HFFc6 (cell line): ENCODE measurements at regions not wholly inside any gene's neighbourhood (a gene's known extent, or its start where the extent isn't known, plus 50 kb on each side); places are given as distances from the start of the nearest gene placed in this dataset.

Source experiments
- DNase-seq: peaks from one replicate; pipeline ENCODE4 v3.0.0-alpha.2; 2018
- H3K27ac Mint-ChIP-seq: 2 replicates; pipeline ENCODE4 v1.8.0; 2020; ENCODE audit warnings: mild to moderate bottlenecking, mixed read lengths
- H3K27me3 Mint-ChIP-seq: 2 replicates; pipeline ENCODE4 v1.8.0; 2021; ENCODE audit warnings: mild to moderate bottlenecking, moderate library complexity, mixed read lengths; ENCODE audit not compliant: insufficient read depth
- H3K36me3 Mint-ChIP-seq: 2 replicates; pipeline ENCODE4 v1.8.0; 2021; ENCODE audit warnings: low read depth, mixed read lengths
- H3K4me1 Mint-ChIP-seq: 2 replicates; pipeline ENCODE4 v1.8.0; 2020; ENCODE audit warnings: low read depth, mixed read lengths
- H3K4me3 Mint-ChIP-seq: 2 replicates; pipeline ENCODE4 v1.8.0; 2020; ENCODE audit warnings: mild to moderate bottlenecking, moderate library complexity, mixed read lengths
- H3K9me3 Mint-ChIP-seq: 2 replicates; pipeline ENCODE4 v1.8.0; 2020; ENCODE audit warnings: mild to moderate bottlenecking, mixed read lengths
- TF ChIP-seq, protein P1 (sequence below): fragments of 200-600 bp; sonication (generic); IDR thresholded peaks from 2 replicates; pipeline ENCODE4 v1.5.0; 2021; ENCODE audit warnings: antibody characterized with exemption, mild to moderate bottlenecking

DNA sequence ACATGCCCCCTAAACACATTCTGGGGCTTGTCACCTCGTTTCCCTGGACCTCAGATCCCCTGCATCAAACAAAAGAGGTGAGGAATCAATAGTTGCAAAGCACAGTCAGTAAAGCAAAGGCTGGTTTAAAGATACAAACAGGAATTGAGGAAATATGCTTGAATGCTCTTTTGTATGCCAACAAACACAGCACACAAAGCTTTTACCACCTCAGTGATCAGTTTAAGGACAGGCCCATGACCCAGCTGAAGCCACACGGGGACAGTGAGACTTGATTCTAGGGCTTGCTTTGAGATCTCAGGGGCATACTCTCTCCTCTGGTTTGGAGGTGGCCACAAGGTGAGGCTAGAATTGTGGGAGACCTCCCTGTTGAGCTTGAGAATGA, 182.9 kb upstream of the CST7 start:
- Mint-ChIP-seq H3K9me3 (no peaks in the 10 kb centered on the region), H3K27ac (no peak overlapping the region), H3K27me3 (peaks cover 34% of the 10 kb centered on the region), H3K4me3 (no peak overlapping the region), H3K36me3 (no peaks in the 10 kb centered on the region), H3K4me1 (peaks cover 5% of the 10 kb centered on the region; the same call in 1 of the 2 replicates)
- no peak for DNase-seq
- TF ChIP-seq, protein P1, sequence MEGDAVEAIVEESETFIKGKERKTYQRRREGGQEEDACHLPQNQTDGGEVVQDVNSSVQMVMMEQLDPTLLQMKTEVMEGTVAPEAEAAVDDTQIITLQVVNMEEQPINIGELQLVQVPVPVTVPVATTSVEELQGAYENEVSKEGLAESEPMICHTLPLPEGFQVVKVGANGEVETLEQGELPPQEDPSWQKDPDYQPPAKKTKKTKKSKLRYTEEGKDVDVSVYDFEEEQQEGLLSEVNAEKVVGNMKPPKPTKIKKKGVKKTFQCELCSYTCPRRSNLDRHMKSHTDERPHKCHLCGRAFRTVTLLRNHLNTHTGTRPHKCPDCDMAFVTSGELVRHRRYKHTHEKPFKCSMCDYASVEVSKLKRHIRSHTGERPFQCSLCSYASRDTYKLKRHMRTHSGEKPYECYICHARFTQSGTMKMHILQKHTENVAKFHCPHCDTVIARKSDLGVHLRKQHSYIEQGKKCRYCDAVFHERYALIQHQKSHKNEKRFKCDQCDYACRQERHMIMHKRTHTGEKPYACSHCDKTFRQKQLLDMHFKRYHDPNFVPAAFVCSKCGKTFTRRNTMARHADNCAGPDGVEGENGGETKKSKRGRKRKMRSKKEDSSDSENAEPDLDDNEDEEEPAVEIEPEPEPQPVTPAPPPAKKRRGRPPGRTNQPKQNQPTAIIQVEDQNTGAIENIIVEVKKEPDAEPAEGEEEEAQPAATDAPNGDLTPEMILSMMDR: no peak

DNA sequence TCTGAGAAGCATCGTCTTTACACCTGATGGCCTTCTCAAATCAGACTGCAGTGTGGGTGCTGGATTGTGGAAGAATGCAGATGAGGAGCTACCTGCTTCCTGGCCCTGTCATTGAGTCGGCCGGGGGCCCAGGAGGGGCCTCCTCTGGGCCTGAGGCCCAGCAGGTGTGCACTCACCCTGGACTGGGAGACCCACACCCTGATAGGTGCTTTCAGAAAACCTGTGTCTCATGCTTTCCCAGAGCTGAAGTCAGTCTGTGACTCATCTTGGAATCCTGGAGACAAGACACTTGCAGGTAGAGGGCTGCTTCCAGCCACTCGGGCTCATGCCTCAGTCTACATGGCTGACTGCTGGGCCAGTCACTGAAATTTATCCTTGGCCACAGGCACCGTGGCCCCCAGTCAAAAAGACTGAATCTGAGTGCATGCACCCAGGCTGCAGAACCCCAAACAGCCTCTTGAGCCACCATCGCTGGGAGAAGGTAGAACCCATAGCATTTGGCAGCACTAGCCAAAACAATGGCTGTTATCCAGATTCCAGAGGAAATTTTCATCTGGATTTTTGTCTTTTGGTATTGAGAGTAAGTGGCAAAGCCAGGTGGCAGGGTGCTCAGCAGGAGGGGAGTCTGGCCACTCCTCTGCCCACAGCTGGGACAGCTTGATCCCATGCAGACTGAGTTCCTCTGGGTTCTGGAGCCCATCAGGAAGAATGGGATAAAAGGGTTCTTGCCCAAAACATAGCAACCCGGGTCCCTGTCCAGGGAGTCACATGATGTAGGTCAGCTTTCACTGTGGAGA, 182.0 kb upstream of the CST7 start:
- H3K27ac Mint-ChIP-seq: no peak overlapping the region
- no peaks in the 10 kb centered on the region for H3K9me3 Mint-ChIP-seq
- DNase-seq: no peak
- no peaks in the 10 kb centered on the region for H3K36me3 Mint-ChIP-seq
- peaks cover 30% of the 10 kb centered on the region for H3K27me3 Mint-ChIP-seq
- TF ChIP-seq, protein P1: no peak
- no peak overlapping the region for H3K4me3 Mint-ChIP-seq
- peaks cover 14% of the 10 kb centered on the region; the same call in 1 of the 2 replicates for H3K4me1 Mint-ChIP-seq

DNA sequence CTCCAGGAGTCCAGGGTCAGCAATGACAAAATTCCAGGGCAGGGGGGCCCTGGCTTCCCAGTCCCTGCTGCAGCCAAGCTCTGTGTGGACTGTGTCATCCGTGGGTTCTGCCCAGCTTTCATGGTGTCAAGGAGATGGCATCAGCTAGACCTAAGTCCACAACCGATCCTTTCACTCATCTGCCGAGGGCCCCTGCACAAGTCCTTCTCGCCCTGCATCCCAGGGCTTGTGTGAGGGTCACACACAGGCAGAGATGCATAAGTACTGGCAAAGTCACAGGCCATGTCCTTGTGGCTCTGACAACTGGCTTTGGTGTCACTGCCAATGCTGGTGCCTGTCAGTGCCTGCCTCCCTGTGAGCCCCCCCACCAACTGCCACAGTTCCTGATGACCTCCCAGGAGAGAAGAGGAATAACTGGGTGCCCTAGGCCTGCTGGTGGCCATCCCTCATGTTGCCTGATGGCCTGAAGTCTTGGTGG, 181.4 kb upstream of the CST7 start:
- Mint-ChIP-seq H3K27ac (no peak overlapping the region), H3K4me3 (no peak overlapping the region), H3K4me1 (peaks cover 20% of the 10 kb centered on the region), H3K36me3 (no peaks in the 10 kb centered on the region), H3K9me3 (no peaks in the 10 kb centered on the region), H3K27me3 (peaks cover 30% of the 10 kb centered on the region)
- no peak for DNase-seq
- TF ChIP-seq, protein P1: no peak

DNA sequence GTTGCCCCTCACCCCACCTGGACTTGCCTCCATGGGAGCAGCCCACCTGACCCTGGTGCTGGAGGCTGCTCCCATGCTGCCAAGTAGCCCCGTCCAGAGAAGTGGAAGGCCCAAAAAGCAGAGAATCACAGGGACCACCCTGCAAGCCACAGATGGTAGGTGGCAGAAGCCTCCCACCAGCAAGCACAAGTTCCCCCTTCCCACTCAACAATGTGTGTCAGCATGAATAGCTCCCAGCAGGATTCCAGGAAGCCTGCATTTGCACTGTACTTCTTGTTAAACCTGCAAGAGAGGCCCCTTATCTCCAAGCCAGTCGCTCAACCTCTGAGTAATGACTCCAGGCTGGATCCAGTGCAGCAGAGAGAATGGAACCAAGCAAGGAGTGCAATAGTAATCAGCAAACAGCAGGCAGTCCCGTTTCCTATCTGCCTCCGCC, 180.8 kb upstream of the CST7 start:
- no peak overlapping the region; the same call in 1 of the 2 replicates for H3K27ac Mint-ChIP-seq
- no peak overlapping the region for H3K4me3 Mint-ChIP-seq
- DNase-seq: no peak
- H3K4me1 Mint-ChIP-seq: peaks cover 26% of the 10 kb centered on the region
- no peaks in the 10 kb centered on the region for H3K36me3 Mint-ChIP-seq
- no peaks in the 10 kb centered on the region for H3K9me3 Mint-ChIP-seq
- H3K27me3 Mint-ChIP-seq: peaks cover 29% of the 10 kb centered on the region
- TF ChIP-seq, protein P1: no peak

DNA sequence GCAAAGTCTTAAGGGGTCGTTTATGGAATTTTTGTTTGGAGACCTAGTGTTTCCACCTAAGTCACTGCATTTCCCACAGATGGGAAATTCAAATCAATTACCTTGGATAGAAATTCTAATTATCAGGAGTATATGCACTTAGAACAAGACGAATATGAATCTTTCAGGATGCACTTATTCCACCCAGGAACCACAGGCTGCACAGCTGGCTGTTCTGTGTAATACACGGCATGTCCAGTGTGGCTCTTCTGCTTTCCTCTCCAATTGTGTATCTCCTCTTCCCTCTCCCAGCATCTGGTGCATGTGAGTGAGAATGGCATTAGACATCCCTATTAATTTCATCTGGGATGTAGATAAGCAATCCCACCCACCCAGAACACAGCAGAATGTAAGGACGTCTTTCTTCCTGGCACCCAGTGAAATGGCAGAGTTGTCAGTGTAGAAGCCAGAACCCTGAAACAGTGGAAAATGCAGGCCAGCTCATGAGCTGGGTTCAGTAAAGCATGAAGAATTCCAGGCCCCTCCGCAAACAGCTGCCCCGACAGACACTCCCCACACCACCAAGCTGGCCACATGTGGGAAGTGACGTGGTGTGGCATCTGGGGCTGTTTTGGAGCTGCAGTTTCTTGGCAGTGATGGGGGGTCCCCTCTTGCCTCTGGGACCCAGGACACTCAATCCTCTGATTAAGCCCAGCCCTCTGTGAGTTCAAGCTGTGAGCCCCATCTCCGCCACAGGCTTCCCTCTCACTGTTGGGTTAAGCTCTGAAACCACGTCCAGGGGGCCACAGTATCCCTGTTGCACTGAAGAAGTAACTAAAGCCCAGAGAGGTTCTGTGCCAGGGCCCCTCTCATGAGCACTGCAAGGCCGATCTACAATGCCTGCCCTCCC, 180.1 kb upstream of the CST7 start:
- Mint-ChIP-seq H3K27me3 (peaks cover 28% of the 10 kb centered on the region; the same call in 1 of the 2 replicates), H3K36me3 (no peaks in the 10 kb centered on the region), H3K4me3 (no peak overlapping the region), H3K9me3 (no peaks in the 10 kb centered on the region), H3K27ac (no peak overlapping the region), H3K4me1 (peaks cover 33% of the 10 kb centered on the region)
- no peak for DNase-seq
- TF ChIP-seq, protein P1: no peak
